ENCODE measurements at regions not wholly inside any gene's neighbourhood (a gene's known extent, or its start where the extent isn't known, plus 50 kb on each side); places are given as distances from the start of the nearest gene placed in this dataset.

DNA sequence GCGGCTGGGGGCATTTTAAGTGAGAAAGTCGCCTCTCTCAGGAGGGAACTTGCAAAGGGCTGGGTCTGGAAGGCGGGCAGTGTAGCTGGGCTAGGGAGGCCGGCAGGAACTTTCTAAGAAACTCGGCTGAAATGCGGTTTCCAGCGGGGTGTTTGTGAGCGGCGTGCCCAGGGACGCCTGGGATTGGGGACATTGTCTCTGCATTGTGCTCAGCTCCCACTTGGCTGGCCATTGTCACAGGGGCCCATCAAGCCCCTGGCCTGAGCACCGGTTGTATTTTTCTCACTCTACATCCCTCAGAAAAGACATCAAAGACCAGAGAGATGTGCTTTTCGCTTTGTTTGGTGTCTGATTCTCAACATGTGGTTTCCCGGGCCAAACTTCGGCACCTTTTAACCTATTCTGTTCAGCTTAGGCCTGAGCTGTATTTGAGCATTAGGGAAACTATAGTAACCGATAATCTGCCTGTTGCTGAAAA, 291.1 kb upstream of the IRX3 start:
- no peaks in the 10 kb centered on the region for H3K9me3 ChIP-seq
- no peak overlapping the region for H3K27ac ChIP-seq
- 35 to 41% methylated on average over 14 to 15 of the region's 15 CpGs for WGBS, 2 donors
- DNase-seq (ENCODE audit: low spot score in 2 of 2) = no peak
- H3K27me3 ChIP-seq = peaks cover 0 to 6% of the 10 kb centered on the region in 2 donors
- no peak overlapping the region for H3K4me3 ChIP-seq
- H3K36me3 ChIP-seq = no peaks in the 10 kb centered on the region
- TF ChIP-seq EP300 (IDR thresholded peaks at IDR 0.05) (no peak), CTCF (IDR thresholded peaks at IDR 0.05) (no peak), POLR2A (IDR thresholded peaks at IDR 0.05) (no peak)
- no peaks in the 10 kb centered on the region for H3K4me1 ChIP-seq

DNA sequence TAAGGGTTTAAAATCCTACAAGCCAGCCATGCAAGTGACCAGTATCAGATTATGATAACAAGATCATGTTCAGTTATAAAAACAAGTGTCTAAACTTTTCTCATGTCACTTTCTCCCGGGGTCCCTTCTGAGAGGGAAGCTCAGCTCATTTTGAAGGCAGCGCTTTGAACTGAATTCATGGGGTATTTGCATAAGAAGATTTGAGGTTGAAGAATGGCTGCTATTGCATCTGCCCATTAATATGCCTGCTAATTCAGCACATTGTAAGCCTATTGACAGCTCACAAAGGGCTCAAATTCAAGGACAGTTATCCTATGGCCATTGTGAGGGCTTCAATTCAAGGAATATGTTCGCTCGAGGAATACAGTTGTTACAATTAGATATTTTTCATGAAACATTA, 290.2 kb upstream of the IRX3 start:
- no peak overlapping the region for H3K4me3 ChIP-seq
- no peak for TF ChIP-seq EP300 (IDR thresholded peaks at IDR 0.05)
- TF ChIP-seq CTCF (IDR thresholded peaks at IDR 0.05) = no peak
- no peak for TF ChIP-seq POLR2A (IDR thresholded peaks at IDR 0.05)
- WGBS, 2 donors = 69 to 73% methylated on average over 4 of the region's 4 CpGs
- peaks cover 0 to 6% of the 10 kb centered on the region in 2 donors for H3K27me3 ChIP-seq
- DNase-seq (ENCODE audit: low spot score in 2 of 2) = no peak
- no peaks in the 10 kb centered on the region for H3K36me3 ChIP-seq
- no peaks in the 10 kb centered on the region for H3K4me1 ChIP-seq
- H3K9me3 ChIP-seq = no peaks in the 10 kb centered on the region
- H3K27ac ChIP-seq = no peak overlapping the region

GRCh38 chr16:54568906-54569807, 282.6 kb upstream of the IRX3 start:
- no peaks in the 10 kb centered on the region for H3K9me3 ChIP-seq
- no peak overlapping the region for H3K27ac ChIP-seq
- no peak for TF ChIP-seq POLR2A (IDR thresholded peaks at IDR 0.05)
- no peak for TF ChIP-seq CTCF (IDR thresholded peaks at IDR 0.05)
- TF ChIP-seq EP300 (IDR thresholded peaks at IDR 0.05) = no peak
- 49 to 54% methylated on average over 9 of the region's 9 CpGs for WGBS, 2 donors
- no peak overlapping the region for H3K4me3 ChIP-seq
- H3K36me3 ChIP-seq = no peaks in the 10 kb centered on the region
- no peak for DNase-seq (ENCODE audit: low spot score in 2 of 2)
- no peaks in the 10 kb centered on the region for H3K4me1 ChIP-seq
- no peaks in the 10 kb centered on the region for H3K27me3 ChIP-seq

- Histone ChIP-seq H3K4me3 (no peak overlapping the region), H3K9me3 (no peaks in the 10 kb centered on the region), H3K36me3 (no peaks in the 10 kb centered on the region), H3K27me3 (no peaks in the 10 kb centered on the region), H3K27ac (no peak overlapping the region), H3K4me1 (no peaks in the 10 kb centered on the region)
- 73 to 78% methylated on average over 4 of the region's 4 CpGs for WGBS, 2 donors
- TF ChIP-seq POLR2A (IDR thresholded peaks at IDR 0.05) (no peak), EP300 (IDR thresholded peaks at IDR 0.05) (no peak), CTCF (IDR thresholded peaks at IDR 0.05) (no peak)
- DNase-seq (ENCODE audit: low spot score in 2 of 2) = no peak
Observed at GRCh38 chr16:54564841-54565240, 278.3 kb upstream of the IRX3 start.

- Histone ChIP-seq H3K4me3 (no peak overlapping the region), H3K36me3 (no peaks in the 10 kb centered on the region), H3K4me1 (no peaks in the 10 kb centered on the region), H3K27ac (no peak overlapping the region), H3K9me3 (peaks cover 0 to 16% (median 0%) of the 10 kb centered on the region in 4 donors), H3K27me3 (no peaks in the 10 kb centered on the region)
- TF ChIP-seq POLR2A (IDR thresholded peaks at IDR 0.05) (no peak), EP300 (IDR thresholded peaks at IDR 0.05) (no peak), CTCF (IDR thresholded peaks at IDR 0.05) (no peak)
- no peak for DNase-seq (ENCODE audit: low spot score in 2 of 2)
- 71 to 74% methylated on average over 3 of the region's 3 CpGs for WGBS, 2 donors
Observed at GRCh38 chr16:54554581-54554980, 268.0 kb upstream of the IRX3 start.
